ENCODE measurements at regions not wholly inside any gene's neighbourhood (a gene's known extent, or its start where the extent isn't known, plus 50 kb on each side); places are given as distances from the start of the nearest gene placed in this dataset.

DNA sequence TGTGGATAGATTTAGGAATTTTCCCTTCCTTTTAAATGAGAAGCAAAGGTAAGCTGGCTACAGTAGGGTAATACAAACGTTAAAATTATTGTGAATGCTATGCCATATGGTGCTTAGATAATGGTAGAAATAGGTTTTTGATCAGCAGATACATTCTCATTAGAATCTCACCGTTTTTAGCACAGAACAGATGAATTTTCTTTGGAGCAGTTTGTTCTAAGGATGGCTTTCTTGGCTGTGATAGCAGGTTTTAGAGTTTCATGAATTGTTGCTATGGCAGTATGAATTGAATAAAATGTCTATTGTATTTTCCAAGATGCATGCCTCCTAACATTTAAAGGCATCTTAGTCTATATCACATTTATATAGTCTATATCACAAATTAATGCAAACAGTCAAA is 1394.5 kb downstream of the EPHA7 start:
- Histone ChIP-seq H3K79me2 (ENCODE audit: low read length) (no peaks in the 10 kb centered on the region), H4K20me1 (ENCODE audit: low read length) (no peaks in the 10 kb centered on the region), H3K9me3 (ENCODE audit: low read length) (no peaks in the 10 kb centered on the region), H3K27ac (ENCODE audit: low read length) (no peak overlapping the region), H3K36me3 (ENCODE audit: low read depth, low read length) (no peaks in the 10 kb centered on the region), H3K4me3 (ENCODE audit: low read length) (no peak overlapping the region), H3F3A (ENCODE audit: low read length, unreplicated experiment) (no peaks in the 10 kb centered on the region), H3K27me3 (ENCODE audit: low read length) (no peaks in the 10 kb centered on the region), H3K4me2 (ENCODE audit: low read length) (no peak overlapping the region), H3K9ac (ENCODE audit: low read length) (no peak overlapping the region), H2AFZ (ENCODE audit: low read length) (no peak overlapping the region), H3K4me1 (ENCODE audit: insufficient read depth, low read length) (no peaks in the 10 kb centered on the region), H3K9me2 (replicated peaks; ENCODE audit: low read length) (no peaks in the 10 kb centered on the region)
- ATAC-seq (no peak), DNase-seq (no peak)
- POLR2A ChIA-PET (ENCODE audit: unreplicated experiment), result no interaction called here
- TF ChIP-seq, protein P1, sequence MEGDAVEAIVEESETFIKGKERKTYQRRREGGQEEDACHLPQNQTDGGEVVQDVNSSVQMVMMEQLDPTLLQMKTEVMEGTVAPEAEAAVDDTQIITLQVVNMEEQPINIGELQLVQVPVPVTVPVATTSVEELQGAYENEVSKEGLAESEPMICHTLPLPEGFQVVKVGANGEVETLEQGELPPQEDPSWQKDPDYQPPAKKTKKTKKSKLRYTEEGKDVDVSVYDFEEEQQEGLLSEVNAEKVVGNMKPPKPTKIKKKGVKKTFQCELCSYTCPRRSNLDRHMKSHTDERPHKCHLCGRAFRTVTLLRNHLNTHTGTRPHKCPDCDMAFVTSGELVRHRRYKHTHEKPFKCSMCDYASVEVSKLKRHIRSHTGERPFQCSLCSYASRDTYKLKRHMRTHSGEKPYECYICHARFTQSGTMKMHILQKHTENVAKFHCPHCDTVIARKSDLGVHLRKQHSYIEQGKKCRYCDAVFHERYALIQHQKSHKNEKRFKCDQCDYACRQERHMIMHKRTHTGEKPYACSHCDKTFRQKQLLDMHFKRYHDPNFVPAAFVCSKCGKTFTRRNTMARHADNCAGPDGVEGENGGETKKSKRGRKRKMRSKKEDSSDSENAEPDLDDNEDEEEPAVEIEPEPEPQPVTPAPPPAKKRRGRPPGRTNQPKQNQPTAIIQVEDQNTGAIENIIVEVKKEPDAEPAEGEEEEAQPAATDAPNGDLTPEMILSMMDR (conservative IDR thresholded peaks at IDR 0.05; ENCODE audit: low read depth, low read length), result no peak
- TF ChIP-seq EZH2 (IDR thresholded peaks at IDR 0.05; ENCODE audit: low read length, unreplicated experiment) (no peak), EZH2phosphoT487 (IDR thresholded peaks at IDR 0.05; ENCODE audit: borderline replicate concordance, low read length) (no peak)
- intact Hi-C loops (cut with micrococcal nuclease), result no loop called here
- CTCF ChIA-PET, result no interaction called here
- BruUV-seq (replicated peaks), result no TSS peak

DNA sequence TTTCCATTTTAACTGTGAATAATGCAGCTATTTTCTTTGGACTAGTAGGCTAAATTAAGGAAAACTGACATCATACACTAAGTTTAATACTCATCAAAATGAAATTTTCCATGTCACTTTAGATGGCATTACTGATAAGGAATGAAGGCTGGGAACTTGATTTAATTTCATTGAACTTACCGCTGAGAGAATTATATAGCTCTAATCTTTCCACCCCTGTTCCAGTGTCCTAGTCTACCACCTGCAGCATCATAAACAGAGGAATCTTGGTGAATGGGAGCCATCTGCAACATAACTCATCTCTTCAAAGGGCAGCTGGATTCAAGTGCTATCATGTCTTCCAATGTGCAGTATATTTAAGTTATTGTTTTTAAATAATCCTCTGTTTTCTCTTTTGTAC is 1395.2 kb downstream of the EPHA7 start:
- H3K4me2 ChIP-seq (ENCODE audit: low read length), result no peak overlapping the region
- no peaks in the 10 kb centered on the region for H3K4me1 ChIP-seq (ENCODE audit: insufficient read depth, low read length)
- no peak for ATAC-seq
- TF ChIP-seq, protein P1 (conservative IDR thresholded peaks at IDR 0.05; ENCODE audit: low read depth, low read length), result no peak
- no peak for TF ChIP-seq EZH2 (IDR thresholded peaks at IDR 0.05; ENCODE audit: low read length, unreplicated experiment)
- no peak for TF ChIP-seq EZH2phosphoT487 (IDR thresholded peaks at IDR 0.05; ENCODE audit: borderline replicate concordance, low read length)
- H3F3A ChIP-seq (ENCODE audit: low read length, unreplicated experiment), result no peaks in the 10 kb centered on the region
- H4K20me1 ChIP-seq (ENCODE audit: low read length), result no peaks in the 10 kb centered on the region
- ChIA-PET POLR2A (ENCODE audit: unreplicated experiment) (no interaction called here), CTCF (no interaction called here)
- no peak overlapping the region for H3K27ac ChIP-seq (ENCODE audit: low read length)
- no peaks in the 10 kb centered on the region for H3K9me2 ChIP-seq (replicated peaks; ENCODE audit: low read length)
- no TSS peak for BruUV-seq (replicated peaks)
- no peaks in the 10 kb centered on the region for H3K27me3 ChIP-seq (ENCODE audit: low read length)
- no peak for DNase-seq
- no peaks in the 10 kb centered on the region for H3K9me3 ChIP-seq (ENCODE audit: low read length)
- intact Hi-C loops (cut with micrococcal nuclease), result no loop called here
- no peaks in the 10 kb centered on the region for H3K36me3 ChIP-seq (ENCODE audit: low read depth, low read length)
- H3K79me2 ChIP-seq (ENCODE audit: low read length), result no peaks in the 10 kb centered on the region
- no peak overlapping the region for H2AFZ ChIP-seq (ENCODE audit: low read length)
- no peak overlapping the region for H3K9ac ChIP-seq (ENCODE audit: low read length)
- H3K4me3 ChIP-seq (ENCODE audit: low read length), result no peak overlapping the region

DNA sequence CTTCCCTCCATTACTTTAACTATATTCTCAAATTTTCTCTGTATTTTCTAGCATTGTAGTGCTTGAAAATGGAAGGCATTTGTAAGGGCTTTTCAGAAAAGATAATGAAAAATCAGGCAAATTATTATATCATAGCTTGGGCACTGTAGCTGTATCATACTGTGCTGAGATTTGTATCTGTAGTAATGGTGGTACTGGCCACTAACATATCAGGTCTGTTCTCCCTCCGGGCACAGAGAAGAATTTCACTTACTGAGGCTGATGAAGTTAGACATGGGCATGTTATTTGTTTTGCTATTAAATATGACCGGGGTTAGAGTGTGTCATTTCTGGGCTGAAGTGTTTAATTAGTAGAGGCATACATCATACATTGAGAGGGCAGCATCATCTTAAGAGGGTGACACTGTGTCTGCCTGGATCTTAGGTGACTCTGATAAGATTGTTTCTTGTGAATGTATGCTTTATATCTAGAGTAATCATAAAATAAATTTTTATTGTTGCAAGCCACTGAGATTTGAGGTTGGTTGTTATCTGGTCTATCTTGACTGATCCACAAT is 1395.9 kb downstream of the EPHA7 start:
- no peak for ATAC-seq
- H3K4me2 ChIP-seq (ENCODE audit: low read length), result no peak overlapping the region
- ChIA-PET CTCF (no interaction called here), POLR2A (ENCODE audit: unreplicated experiment) (no interaction called here)
- no peaks in the 10 kb centered on the region for H3K36me3 ChIP-seq (ENCODE audit: low read depth, low read length)
- no peak overlapping the region for H3K27ac ChIP-seq (ENCODE audit: low read length)
- no peaks in the 10 kb centered on the region for H3K79me2 ChIP-seq (ENCODE audit: low read length)
- H3K27me3 ChIP-seq (ENCODE audit: low read length), result no peaks in the 10 kb centered on the region
- no peaks in the 10 kb centered on the region for H4K20me1 ChIP-seq (ENCODE audit: low read length)
- TF ChIP-seq EZH2 (IDR thresholded peaks at IDR 0.05; ENCODE audit: low read length, unreplicated experiment), result no peak
- TF ChIP-seq EZH2phosphoT487 (IDR thresholded peaks at IDR 0.05; ENCODE audit: borderline replicate concordance, low read length), result no peak
- TF ChIP-seq, protein P1 (conservative IDR thresholded peaks at IDR 0.05; ENCODE audit: low read depth, low read length), result no peak
- BruUV-seq (replicated peaks), result no TSS peak
- H3K4me3 ChIP-seq (ENCODE audit: low read length), result no peak overlapping the region
- no peaks in the 10 kb centered on the region for H3K4me1 ChIP-seq (ENCODE audit: insufficient read depth, low read length)
- H2AFZ ChIP-seq (ENCODE audit: low read length), result no peak overlapping the region
- H3K9me3 ChIP-seq (ENCODE audit: low read length), result no peaks in the 10 kb centered on the region
- no peak overlapping the region for H3K9ac ChIP-seq (ENCODE audit: low read length)
- no peak for DNase-seq
- no peaks in the 10 kb centered on the region for H3F3A ChIP-seq (ENCODE audit: low read length, unreplicated experiment)
- intact Hi-C loops (cut with micrococcal nuclease), result no loop called here
- no peaks in the 10 kb centered on the region for H3K9me2 ChIP-seq (replicated peaks; ENCODE audit: low read length)

Measured in PC-3 (cell line).